HG03045 (cell line): ENCODE measurements at regions not wholly inside any gene's neighbourhood (a gene's known extent, or its start where the extent isn't known, plus 50 kb on each side); places are given as distances from the start of the nearest gene placed in this dataset.

ENCODE experiments used
- ATAC-seq: cut with Tn5 transposase; IDR thresholded peaks from one replicate; pipeline ENCODE4 v1.9.1; 2021; ENCODE audit warnings: mild to moderate bottlenecking, moderate library complexity; ENCODE audit not compliant: unreplicated experiment

DNA sequence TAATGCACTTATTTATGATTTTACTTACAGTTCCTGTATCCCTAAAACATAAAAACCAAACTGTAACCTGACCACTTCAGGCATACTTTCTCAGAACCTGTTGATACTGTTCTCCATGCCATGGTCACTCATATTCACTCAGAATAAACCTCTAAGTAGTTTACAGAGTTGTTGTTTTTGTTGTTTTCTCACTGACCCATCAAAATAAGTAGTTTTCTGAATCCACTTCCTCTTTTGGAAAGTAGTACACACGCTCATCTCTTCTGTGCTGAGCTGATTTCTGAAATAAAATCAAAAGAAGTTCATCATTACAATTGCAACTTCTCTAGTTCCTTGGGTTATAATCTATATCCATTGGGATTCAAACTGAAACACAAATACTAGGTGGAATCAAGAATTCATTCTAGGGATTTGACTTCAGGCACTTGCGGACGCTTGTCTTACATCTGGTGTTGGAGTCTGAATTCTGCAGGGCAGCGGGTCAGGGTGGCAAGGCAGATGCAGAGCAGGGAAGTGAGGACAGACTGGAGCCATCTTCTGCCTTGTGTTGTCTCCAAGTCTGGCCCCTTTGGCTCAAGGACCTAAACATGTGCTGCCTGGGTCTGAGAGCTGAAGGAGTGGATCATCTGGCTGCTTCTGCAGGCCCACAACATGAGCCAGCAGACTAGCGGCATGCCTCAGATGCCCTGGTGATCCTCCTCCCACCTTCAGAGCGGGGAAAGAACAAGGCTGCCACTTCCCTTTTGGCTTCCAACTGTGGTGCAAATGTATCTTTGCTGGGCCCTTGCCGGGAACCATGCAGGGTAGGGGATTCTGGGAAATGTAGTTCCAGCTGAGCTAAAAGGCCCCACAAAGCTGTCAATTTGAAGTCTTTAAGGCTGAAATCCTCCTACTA is 167.9 kb upstream of the MYLIP start:
- no peak for ATAC-seq

DNA sequence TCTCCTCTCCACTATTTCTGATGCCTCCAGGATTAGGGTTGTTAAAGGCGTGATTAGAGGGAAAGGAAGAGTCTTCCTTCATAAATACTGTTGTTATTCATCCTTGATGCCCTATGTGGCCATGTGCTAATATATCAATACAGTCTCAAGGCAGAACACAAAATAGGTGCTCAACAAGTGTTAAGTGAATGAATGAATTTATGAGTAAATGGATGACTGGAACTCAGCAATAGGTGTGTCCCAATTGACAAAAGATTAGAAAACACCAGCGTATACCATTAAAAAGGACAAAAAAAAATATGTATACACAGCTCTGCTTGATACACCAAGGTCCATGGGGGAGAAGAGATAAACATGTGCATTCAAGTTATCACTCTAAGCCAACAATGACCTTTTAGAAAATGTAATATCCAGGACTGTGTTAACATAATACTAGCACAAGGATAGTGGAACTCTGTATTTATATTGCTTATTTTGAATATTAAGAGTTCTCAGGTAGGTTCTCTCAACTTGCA is 171.2 kb upstream of the MYLIP start:
- no peak for ATAC-seq

DNA sequence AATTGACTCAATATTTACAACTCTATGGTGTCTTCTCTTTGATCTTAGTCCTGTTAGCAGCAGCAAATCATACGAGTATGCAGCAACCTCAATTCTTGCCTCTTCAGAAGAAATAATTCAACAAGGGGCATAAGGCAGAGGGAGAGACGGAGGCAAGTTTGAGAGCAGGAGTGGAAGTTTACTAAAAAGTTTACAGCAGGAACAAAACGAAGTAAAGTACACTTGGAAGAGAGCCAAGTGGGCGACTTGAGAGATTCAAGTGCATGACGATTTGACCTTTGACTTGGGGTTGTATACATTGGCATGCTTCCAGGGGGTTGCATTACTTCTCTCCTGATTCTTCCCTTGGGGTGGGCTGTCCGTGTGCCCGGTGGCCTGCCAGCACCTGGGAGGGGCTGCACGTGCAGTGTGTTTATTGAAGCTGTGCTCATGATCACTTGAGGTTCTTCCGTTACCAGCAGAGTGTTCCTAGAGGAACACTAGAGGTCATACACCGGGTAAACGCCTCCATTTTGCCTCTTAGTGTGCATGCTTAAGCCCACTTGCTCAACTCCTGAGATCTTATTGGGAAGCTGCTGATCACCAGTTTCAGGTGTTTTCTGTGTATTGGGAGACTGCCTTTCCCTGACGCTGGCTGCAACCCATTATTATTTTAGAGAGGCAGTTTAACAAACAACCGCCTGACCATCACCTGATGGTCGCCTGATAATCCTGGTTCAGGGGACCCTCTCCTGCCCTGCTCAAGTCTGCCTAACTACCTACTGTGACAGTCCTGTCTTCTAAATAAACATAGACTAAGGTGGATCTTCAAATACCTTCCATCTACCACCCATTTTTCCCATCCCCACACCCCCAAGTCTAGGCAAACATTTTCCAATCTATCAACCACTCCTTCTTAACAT is 172.4 kb upstream of the MYLIP start:
- ATAC-seq: no peak

- ATAC-seq: no peak
These were observed 173.4 kb upstream of the MYLIP start for GRCh38 chr6:15955484-15955883.

GRCh38 chr6:15953152-15953880 is 175.6 kb upstream of the MYLIP start:
- ATAC-seq: no peak

DNA sequence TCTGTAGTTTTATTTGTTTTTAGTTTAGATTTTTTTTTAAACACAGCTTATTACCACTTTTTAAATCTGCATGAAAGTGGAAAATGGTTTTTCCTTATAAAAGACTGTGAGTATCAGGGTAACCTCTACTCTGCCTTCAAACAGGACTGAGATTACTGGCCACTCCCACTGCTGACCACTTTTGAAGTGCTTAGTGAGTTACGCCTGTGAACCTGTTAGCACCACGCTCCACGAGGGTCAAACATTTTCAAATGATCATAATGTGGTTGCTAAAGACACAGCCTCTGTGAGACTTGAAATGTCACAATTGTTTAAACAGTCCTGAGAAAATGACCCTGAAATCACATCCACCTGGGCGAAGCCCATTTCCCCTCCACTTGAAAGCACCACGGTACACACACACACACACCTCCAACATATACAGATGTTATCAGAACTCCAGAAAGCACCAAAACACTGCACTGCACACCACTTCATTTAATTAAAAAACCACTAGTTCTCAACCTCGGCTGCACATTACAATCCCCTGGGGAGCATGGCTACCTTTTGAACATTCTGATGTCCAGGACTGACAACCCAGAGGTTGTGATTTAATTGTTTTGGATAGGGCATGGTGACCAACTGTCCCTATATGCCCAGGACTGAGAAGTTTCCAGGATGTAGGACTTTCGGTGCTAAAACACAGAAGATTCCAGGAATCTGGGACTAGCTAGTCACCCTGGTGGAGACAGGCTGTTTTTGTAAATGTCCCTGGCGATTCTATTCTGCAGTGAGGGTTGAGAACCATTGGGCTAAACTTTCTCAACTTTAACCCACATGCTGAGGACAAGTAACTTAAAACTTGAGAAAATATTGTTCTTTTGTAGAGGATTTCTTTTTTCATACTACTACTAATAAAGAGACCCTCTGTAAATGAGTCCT is 176.4 kb upstream of the MYLIP start:
- no peak for ATAC-seq

DNA sequence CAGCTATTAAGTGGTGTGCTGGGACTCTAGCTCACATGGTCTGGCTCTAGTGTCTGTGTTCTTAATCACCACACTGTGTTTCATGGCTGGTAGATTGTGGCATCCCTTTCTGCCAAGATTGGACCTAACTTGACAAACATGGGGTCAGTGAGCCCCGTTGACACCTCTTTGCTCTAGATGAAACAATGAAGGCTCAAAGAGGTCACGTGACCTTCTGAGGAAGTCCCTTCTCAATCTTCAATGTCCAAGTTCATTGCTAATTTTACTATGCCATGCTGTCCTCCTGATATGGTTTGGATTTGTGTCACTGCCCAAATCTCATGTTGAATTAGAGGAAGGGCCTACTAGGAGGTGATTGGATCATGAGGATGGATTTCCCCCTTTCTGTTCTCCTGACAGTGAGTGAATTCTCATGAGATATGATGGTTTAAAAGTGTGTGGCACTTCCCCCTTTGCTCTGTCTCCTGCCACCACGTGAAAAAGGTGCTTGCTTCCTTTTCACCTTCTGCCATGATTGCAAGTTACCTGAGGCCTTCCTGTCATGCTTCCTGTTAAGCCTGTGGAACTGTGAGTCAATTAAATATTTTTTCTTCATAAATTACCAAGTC is 177.8 kb upstream of the MYLIP start:
- ATAC-seq: no peak

DNA sequence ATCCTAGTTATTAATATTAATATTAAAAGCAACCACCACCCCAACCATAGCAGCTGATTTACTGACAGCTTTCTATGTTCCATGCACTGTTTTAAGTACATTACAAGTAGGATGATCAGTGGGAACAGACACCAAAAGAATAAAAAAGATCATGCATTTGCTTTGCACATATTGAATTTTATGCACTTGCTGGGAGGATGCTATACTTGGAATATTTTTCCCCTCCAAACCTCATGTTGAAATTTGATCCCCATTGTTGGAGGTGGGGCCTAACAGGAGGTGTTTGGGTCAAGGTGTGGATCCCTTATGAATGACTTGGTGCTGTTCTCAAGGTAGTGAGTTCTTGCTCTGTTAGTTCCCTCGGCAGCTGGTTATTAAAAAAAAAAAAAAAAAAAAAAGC is 178.9 kb upstream of the MYLIP start:
- no peak for ATAC-seq

- ATAC-seq: no peak
These were observed 179.7 kb upstream of the MYLIP start for GRCh38 chr6:15948930-15949900.

DNA sequence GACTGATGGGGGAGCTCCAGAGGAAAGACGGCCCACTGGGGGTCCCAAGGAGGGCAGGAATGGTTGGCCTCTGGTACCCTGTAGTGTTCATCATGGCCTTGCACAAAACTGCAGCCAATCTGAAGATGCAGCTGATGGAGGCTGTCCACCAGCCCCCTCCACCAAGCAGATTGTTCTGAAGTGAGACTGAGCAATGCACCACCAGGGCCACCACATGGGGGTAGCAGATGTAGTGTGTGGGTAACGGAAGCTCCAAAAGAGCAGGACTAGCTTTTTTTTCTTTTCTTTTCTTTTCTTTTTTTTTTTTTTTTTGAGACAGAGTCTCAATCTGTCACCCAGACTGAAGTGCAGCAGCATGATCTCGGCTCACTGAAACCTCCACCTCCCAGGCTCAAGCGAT is 181.0 kb upstream of the MYLIP start:
- ATAC-seq: no peak

GRCh38 chr6:15947436-15947835 is 181.4 kb upstream of the MYLIP start:
- no peak for ATAC-seq

GRCh38 chr6:15946701-15947385 is 182.0 kb upstream of the MYLIP start:
- no peak for ATAC-seq

- no peak for ATAC-seq
These were observed 183.2 kb upstream of the MYLIP start for GRCh38 chr6:15945593-15946159.

- no peak for ATAC-seq
These were observed 185.5 kb upstream of the MYLIP start for GRCh38 chr6:15943423-15943822.

GRCh38 chr6:15941168-15941567 is 187.7 kb upstream of the MYLIP start:
- ATAC-seq: no peak

GRCh38 chr6:15938107-15938506 is 190.8 kb upstream of the MYLIP start:
- no peak for ATAC-seq

GRCh38 chr6:15937602-15938001 is 191.3 kb upstream of the MYLIP start:
- no peak for ATAC-seq
